HepG2 (cell line): ENCODE measurements at regions not wholly inside any gene's neighbourhood (a gene's known extent, or its start where the extent isn't known, plus 50 kb on each side); places are given as distances from the start of the nearest gene placed in this dataset.

Source experiments
- ATAC-seq: fragments of 200-7000 bp; cut with Tn5 transposase; 3 replicates; pipeline ENCODE4 v1.9.1; 2020; ENCODE audit warnings: mild to moderate bottlenecking, moderate library complexity
- BruUV-seq: library from RNA; stranded (reverse); fragments of 400-500 nt; replicated peaks from 2 replicates; lab custom pipeline; 2021; lab: Mats Ljungman, UMichigan
- CTCF ChIA-PET: fragments of 300-600 bp; formaldehyde crosslinking; extraction: SDS; loops from one replicate; lab custom pipeline; 2021; ENCODE audit warnings: low total read pairs, inconsistent platforms, low intra/inter-chr PET ratio; lab: Yijun Ruan, JAX
- POLR2A ChIA-PET: fragments of 350-600 bp; sonication (Branson Sonifier 250); formaldehyde crosslinking; loops from one replicate; lab custom pipeline; 2020; ENCODE audit warnings: antibody characterized with exemption, inconsistent platforms; lab: Yijun Ruan, JAX
- DNase-seq: peaks from one replicate; pipeline ENCODE4 v3.0.0-alpha.2; 2015; ENCODE audit warnings: low spot score
- FAIRE-seq: peaks from 3 replicates; lab custom pipeline; 2011; peaks lifted over from hg19 to GRCh38; lab: Jason Lieb, UNC
- H2AFZ ChIP-seq: one replicate; pipeline ENCODE4 v1.6.1; 2011; ENCODE audit warnings: low read length, inconsistent platforms
- H3K27ac ChIP-seq: fragments of 300-600 bp; 3 replicates; pipeline ENCODE4 v1.8.0; 2011; ENCODE audit warnings: mixed run types, mild to moderate bottlenecking, mixed read lengths, low read length, inconsistent platforms; ENCODE audit not compliant: insufficient read depth; ENCODE audit errors: extremely low read length
- H3K27me3 ChIP-seq, 2 experiments: fragments of 200-600 bp in 1 of 2; 2 replicates in 1 of 2; 3 replicates in 1 of 2; pipeline versions ENCODE4 v1.6.0 to v1.8.0; 2011; ENCODE audit warnings: low read length in 2 of 2, mild to moderate bottlenecking in 2 of 2, moderate library complexity in 2 of 2, inconsistent platforms in 1 of 2; ENCODE audit not compliant: insufficient read depth in 2 of 2, control insufficient read depth in 1 of 2
- H3K36me3 ChIP-seq, 2 experiments: fragments of 200-600 bp in 1 of 2; replicated peaks in 1 of 2; 2 replicates in 1 of 2; 3 replicates in 1 of 2; pipeline versions ENCODE4 v1.5.1 to v1.8.0; 2011; ENCODE audit warnings: low read length in 2 of 2, inconsistent platforms in 1 of 2; ENCODE audit not compliant: insufficient read depth in 2 of 2, control insufficient read depth in 1 of 2
- H3K4me1 ChIP-seq: 2 replicates; pipeline ENCODE4 v1.5.1; 2012; ENCODE audit warnings: low read length, inconsistent platforms; ENCODE audit not compliant: insufficient read depth
- H3K4me2 ChIP-seq: 2 replicates; pipeline ENCODE4 v1.6.0; 2011; ENCODE audit warnings: low read depth, low read length, inconsistent platforms
- H3K4me3 ChIP-seq, 3 experiments: fragments of 200-600 bp in 1 of 3; sonication (generic), shearing (Covaris generic) in 1 of 3; replicated peaks in 1 of 3; 2 replicates each; pipeline ENCODE4 v1.5.1; 2011 to 2016; ENCODE audit warnings: low read length in 3 of 3, inconsistent platforms in 2 of 3, low read depth in 2 of 3, mild to moderate bottlenecking in 2 of 3, control low read depth in 1 of 3, mixed read lengths in 1 of 3; ENCODE audit not compliant: insufficient read depth in 1 of 3
- H3K79me2 ChIP-seq: one replicate; pipeline ENCODE4 v1.6.1; 2011; ENCODE audit warnings: low read length, inconsistent platforms; ENCODE audit not compliant: insufficient read depth
- H3K9ac ChIP-seq: 2 replicates; pipeline ENCODE4 v1.6.0; 2011; ENCODE audit warnings: mild to moderate bottlenecking, low read depth, low read length, inconsistent platforms; ENCODE audit not compliant: insufficient read depth
- H3K9me3 ChIP-seq: 2 replicates; pipeline ENCODE4 v1.5.1; 2012; ENCODE audit warnings: mild to moderate bottlenecking, low read length
- H4K20me1 ChIP-seq: 2 replicates; pipeline ENCODE4 v1.6.0; 2011; ENCODE audit warnings: inconsistent platforms, mild to moderate bottlenecking, low read length, moderate library complexity; ENCODE audit not compliant: insufficient read depth
- ATF7-NPFF ChIP-seq: sonication (generic); formaldehyde crosslinking; IDR thresholded peaks from 2 replicates; pipeline ENCODE4 v1.8.1; 2023; ENCODE audit warnings: mild to moderate bottlenecking, low read depth, missing genetic modification reagents, moderate library complexity
- BCLAF1 ChIP-seq: fragments of 450-650 bp; IDR thresholded peaks from 2 replicates; pipeline ENCODE4 v1.6.1; 2017; ENCODE audit warnings: mild to moderate bottlenecking
- CEBPZ ChIP-seq: IDR thresholded peaks from 2 replicates; pipeline ENCODE4 v1.6.1; 2012; ENCODE audit warnings: low read length, improper control_type of control experiment
- CREM ChIP-seq, 2 experiments: sonication (generic) in 1 of 2; formaldehyde crosslinking in 1 of 2; IDR thresholded peaks; 2 replicates each; pipeline versions ENCODE4 v1.4.0 to v1.6.1; 2016 to 2020; ENCODE audit warnings: antibody characterized with exemption in 1 of 2, mild to moderate bottlenecking in 1 of 2, missing genetic modification reagents in 1 of 2
- NR2C2 ChIP-seq: sonication (generic); formaldehyde crosslinking; IDR thresholded peaks from 2 replicates; pipeline ENCODE4 v1.4.0; 2020; ENCODE audit warnings: missing genetic modification reagents, mild to moderate bottlenecking, moderate library complexity, borderline replicate concordance
- PITX1 ChIP-seq: sonication (generic); formaldehyde crosslinking; IDR thresholded peaks from 2 replicates; pipeline ENCODE4 v1.5.1; 2020; ENCODE audit warnings: mild to moderate bottlenecking, missing genetic modification reagents
- ZMAT3 ChIP-seq: sonication (generic); formaldehyde crosslinking; conservative IDR thresholded peaks from 2 replicates; pipeline ENCODE4 v1.7.0; 2021; ENCODE audit warnings: missing genetic modification reagents
- ZNF296 ChIP-seq: sonication (generic); formaldehyde crosslinking; conservative IDR thresholded peaks from 2 replicates; pipeline ENCODE4 v1.5.0; 2020; ENCODE audit warnings: mild to moderate bottlenecking, missing genetic modification reagents
- WGBS: methylation state at CpG from one replicate; pipeline ENCODE4 v1.1.6; 2017; ENCODE audit warnings: low lambda C conversion rate; 5-methylcytosine and 5-hydroxymethylcytosine counted together
- in situ Hi-C: cut with HindIII; loops from 2 replicates; pipeline ENCODE4 v1.10.0; 2017; ENCODE audit warnings: low pct_unique_long_range_greater_than_20kb; ENCODE audit not compliant: extremely low pct_ligation_motif_present
- intact Hi-C: fragments of 100-400 bp; cut with micrococcal nuclease; formaldehyde crosslinking; loops from one replicate; pipeline ENCODE4 v1.10.0; 2022; ENCODE audit not compliant: unreplicated experiment

- H3K9me3 ChIP-seq, result no peaks in the 10 kb centered on the region
- H3K36me3 ChIP-seq, result no peaks in the 10 kb centered on the region
- H4K20me1 ChIP-seq, result no peaks in the 10 kb centered on the region
- 7% methylated on average over 2 of the region's 2 CpGs for WGBS
- no peak overlapping the region for H3K9ac ChIP-seq
- H3K4me3 ChIP-seq, result no peak overlapping the region
- no peak overlapping the region for H2AFZ ChIP-seq
- DNase-seq (no peak), ATAC-seq (no peak), FAIRE-seq (no peak)
- no peak for TF ChIP-seq NR2C2 (CRISPR knock-in tag)
- TF ChIP-seq ZNF296 (CRISPR knock-in tag), result no peak
- no peak for TF ChIP-seq BCLAF1
- TF ChIP-seq CREM (IDR thresholded peaks at IDR 0.05), result no peak
- TF ChIP-seq CREM (CRISPR knock-in tag; IDR thresholded peaks at IDR 0.05), result no peak
- no peak for TF ChIP-seq PITX1
- H3K79me2 ChIP-seq, result no peaks in the 10 kb centered on the region
- no TSS peak for BruUV-seq
- no peaks in the 10 kb centered on the region for H3K4me1 ChIP-seq
- intact Hi-C loops, result no loop called here
- no peaks in the 10 kb centered on the region for H3K27me3 ChIP-seq
- CTCF ChIA-PET, result no interaction called here
- H3K4me2 ChIP-seq, result no peak overlapping the region
- H3K27ac ChIP-seq, result no peak overlapping the region
- POLR2A ChIA-PET, result no interaction called here
- in situ Hi-C loops, result no loop called here
Measured at GRCh38 chr12:88878295-88878694, 298.0 kb upstream of the KITLG start.

- no peaks in the 10 kb centered on the region for H4K20me1 ChIP-seq
- in situ Hi-C loops, result no loop called here
- ATAC-seq (no peak), FAIRE-seq (no peak), DNase-seq (no peak)
- H3K27me3 ChIP-seq, result no peaks in the 10 kb centered on the region
- no peak overlapping the region for H3K4me3 ChIP-seq
- H3K9ac ChIP-seq, result no peak overlapping the region
- no peaks in the 10 kb centered on the region for H3K9me3 ChIP-seq
- BruUV-seq, result no TSS peak
- CTCF ChIA-PET, result no interaction called here
- WGBS, result 42% methylated on average over 2 of the region's 2 CpGs
- POLR2A ChIA-PET, result no interaction called here
- TF ChIP-seq CEBPZ (no peak), ZMAT3 (CRISPR knock-in tag) (no peak), ATF7-NPFF (CRISPR knock-in tag) (no peak)
- H3K4me1 ChIP-seq, result no peaks in the 10 kb centered on the region
- H2AFZ ChIP-seq, result no peak overlapping the region
- H3K79me2 ChIP-seq, result no peaks in the 10 kb centered on the region
- H3K36me3 ChIP-seq, result no peaks in the 10 kb centered on the region
- no peak overlapping the region for H3K27ac ChIP-seq
- intact Hi-C loops, result no loop called here
- H3K4me2 ChIP-seq, result no peak overlapping the region
Measured at GRCh38 chr12:88876857-88877256, 296.6 kb upstream of the KITLG start.
